HG03460 (cell line): ENCODE measurements at regions not wholly inside any gene's neighbourhood (a gene's known extent, or its start where the extent isn't known, plus 50 kb on each side); places are given as distances from the start of the nearest gene placed in this dataset.

Source experiments
- ATAC-seq: cut with Tn5 transposase; IDR thresholded peaks from one replicate; pipeline ENCODE4 v1.9.1; 2021; ENCODE audit not compliant: unreplicated experiment

- ATAC-seq: no peak
Measured at GRCh38 chr1:213371847-213372619, 321.0 kb downstream of the RPS6KC1 start.

- ATAC-seq: peak; percentile 84
Measured at GRCh38 chr1:213374369-213374768, 323.3 kb downstream of the RPS6KC1 start.

- no peak for ATAC-seq
Measured at GRCh38 chr1:213375002-213375401, 324.0 kb downstream of the RPS6KC1 start.

- no peak for ATAC-seq
Measured at GRCh38 chr1:213376862-213377372, 325.9 kb downstream of the RPS6KC1 start.

DNA sequence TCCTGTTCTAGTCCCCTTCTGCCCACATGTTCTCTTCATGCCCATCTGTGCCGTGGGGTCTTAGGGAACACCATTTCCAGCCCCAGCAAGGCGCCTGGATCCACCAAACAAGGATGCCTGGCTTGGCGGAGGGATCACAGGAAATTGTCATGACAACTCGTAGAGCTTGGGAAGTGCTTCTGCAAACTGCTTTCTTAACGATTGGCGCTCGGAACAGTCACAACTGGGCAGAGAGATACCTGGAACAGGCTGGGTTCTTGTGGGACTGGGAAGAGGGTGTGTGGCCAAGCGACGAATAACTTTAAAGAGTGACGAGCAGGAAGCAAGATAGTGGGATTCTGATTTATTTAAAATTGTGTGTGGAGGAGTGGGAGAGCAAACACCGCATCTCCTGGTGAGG, 329.8 kb downstream of the RPS6KC1 start:
- no peak for ATAC-seq

DNA sequence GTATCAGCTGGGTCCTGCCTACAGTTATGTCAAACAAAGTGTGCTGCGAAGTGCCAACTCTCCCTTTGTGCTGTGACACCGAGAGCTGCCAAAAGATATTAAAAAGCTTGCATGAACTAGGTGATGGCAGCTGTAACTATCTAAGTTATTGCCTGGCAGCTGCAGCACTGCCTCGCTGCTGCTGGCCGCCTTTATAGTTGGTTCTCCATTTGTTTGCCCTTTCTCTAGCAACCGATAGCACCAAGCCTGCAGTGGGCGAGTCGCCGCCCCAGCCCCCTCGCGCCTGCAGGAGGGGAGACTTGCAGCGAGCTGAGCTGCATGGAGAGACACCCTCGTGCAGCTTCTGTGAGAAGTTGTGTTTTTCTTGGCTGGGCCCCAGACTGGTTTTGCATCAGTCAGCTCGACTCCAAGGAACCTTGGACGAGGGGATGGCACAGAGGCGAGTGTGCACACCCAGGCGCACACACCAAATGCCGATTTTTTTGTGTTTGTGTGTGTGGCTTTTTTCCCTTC, 330.6 kb downstream of the RPS6KC1 start:
- ATAC-seq: no peak

DNA sequence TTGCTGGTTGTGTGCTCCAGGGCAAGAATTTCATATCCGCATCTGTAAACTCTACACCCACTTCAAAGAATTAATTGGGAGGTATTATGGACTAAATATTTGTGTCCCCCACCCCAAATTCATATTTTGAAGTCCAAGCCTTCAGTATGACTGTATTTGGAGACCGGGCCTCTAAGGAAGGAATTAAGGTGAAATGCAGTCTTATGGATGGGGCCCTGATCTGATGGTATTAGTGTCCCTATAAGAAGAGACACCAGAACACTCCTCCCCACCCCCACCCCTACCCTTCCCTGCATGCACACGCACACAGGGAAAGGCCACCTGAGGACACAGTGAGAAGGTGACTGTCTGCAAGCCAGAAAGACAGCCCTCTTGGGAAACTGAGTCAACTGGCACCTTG, 332.4 kb downstream of the RPS6KC1 start:
- ATAC-seq: no peak

DNA sequence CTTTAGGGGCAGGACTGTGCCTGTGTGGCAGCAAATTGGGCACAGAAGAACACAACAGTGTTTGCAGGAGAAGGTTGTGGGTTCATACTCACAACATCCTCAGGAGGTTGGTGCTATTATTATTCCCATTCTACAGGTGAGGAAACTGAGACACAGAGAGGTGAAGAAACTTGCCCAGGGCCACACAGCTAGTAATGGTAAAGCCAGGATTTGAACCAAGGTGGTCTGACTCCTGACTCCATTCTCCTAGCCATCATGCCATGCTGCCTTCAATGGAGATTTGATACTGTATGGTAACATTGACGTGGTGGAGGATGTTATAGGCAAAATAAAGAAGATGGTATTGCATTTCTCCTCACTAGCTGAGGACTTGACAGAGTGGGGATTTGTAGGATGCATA, 334.2 kb downstream of the RPS6KC1 start:
- no peak for ATAC-seq

DNA sequence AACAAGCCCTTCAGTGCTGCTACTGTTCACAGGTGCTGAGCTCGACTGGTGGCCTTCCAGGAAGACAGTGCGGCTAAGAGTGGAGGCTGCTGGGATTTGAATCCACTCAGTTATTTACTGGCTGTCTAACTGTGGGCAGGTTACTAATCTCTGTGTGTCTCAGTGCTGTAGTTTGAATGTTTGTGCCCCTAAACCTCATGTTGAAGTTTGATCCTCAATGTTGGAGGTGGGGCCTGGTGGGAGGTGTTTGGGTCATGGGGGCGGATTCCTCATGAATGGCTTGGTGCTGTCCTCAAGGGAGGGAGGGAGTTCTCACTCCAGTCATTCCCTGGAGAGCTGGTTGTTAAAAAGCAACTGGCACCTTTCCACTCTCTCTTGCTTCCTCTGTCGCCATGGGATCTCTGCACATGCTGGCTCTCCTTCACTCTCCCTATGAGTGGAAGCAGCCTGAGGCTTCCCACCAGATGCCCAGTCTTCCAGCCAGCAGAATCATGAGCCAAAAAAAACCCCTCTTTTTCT, 334.8 kb downstream of the RPS6KC1 start:
- no peak for ATAC-seq

DNA sequence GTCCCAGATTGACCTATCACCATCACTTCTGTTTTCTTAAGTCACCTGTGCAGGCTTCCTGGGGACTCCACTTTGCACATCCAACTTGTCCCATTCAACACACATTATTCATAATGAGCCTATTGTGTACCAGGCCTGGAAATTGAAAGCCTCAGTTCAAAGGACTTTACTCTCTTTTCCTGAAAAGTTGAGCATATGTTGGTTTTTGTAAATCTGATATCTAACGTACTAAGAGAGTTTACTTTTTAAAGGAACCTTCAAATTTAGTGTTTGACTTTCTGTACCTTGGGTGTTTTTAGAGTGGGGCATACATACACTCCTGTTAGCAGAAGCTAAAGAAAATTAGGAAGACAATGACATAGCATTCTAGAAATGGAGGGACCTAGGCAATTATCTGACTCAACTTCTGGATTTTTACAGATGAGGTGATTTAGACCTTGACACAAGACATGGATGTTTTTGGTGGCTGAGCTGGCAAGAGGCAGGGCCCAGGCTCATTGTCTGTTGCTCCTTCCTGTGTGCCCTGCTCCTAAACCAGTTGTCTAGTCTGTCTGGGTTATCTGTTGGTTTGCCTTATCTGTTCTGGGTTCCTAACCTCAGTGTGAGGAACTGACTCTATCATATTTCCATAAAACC, 336.5 kb downstream of the RPS6KC1 start:
- ATAC-seq: no peak

- no peak for ATAC-seq
Measured at GRCh38 chr1:213388199-213388598, 337.2 kb downstream of the RPS6KC1 start.

- no peak for ATAC-seq
Measured at GRCh38 chr1:213389061-213389581, 338.1 kb downstream of the RPS6KC1 start.

- no peak for ATAC-seq
Measured at GRCh38 chr1:213391445-213391844, 340.4 kb downstream of the RPS6KC1 start.

- ATAC-seq: no peak
Measured at GRCh38 chr1:213393860-213394259, 342.8 kb downstream of the RPS6KC1 start.

- no peak for ATAC-seq
Measured at GRCh38 chr1:213394837-213395236, 343.8 kb downstream of the RPS6KC1 start.

DNA sequence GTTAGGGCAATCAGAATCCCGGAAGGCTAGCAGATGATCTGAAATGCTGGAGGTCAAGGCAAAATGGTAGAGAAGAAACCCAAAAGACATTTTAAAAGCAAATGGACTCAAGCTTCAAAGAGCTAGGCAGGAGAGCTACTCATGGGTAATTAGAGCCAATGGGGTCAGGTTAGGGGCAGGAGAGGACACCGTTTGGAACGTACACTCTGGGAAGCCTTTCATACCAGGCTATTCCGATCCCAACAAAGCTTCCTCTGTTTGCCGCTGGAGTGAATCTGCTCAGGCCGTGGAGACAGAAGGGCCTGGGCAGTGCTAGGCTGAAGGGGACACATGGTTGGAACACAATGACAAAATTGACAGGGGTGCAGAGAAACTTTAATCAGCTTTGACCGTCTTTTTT, 346.6 kb downstream of the RPS6KC1 start:
- no peak for ATAC-seq

DNA sequence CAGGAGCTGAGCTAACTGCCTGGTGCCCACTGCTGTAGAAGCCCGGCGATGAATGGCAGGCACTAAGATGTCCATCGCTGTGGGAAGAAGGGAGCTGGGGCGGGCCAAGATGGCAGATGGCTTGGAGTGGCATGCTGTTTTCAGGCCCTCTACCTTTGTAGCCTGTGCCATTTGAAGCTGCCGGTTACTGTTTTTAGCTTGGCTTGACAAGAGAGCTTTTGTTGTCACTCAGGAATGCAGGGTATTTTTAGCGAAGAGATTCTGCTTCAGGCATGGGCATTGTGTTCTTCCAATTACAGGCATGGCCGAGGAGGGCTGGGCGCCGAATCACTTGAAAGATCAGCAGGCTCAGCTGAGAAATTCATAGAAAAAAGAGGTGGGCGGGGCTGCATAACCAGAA, 348.7 kb downstream of the RPS6KC1 start:
- no peak for ATAC-seq

GRCh38 chr1:213409208-213409631, 358.2 kb downstream of the RPS6KC1 start:
- ATAC-seq: no peak

DNA sequence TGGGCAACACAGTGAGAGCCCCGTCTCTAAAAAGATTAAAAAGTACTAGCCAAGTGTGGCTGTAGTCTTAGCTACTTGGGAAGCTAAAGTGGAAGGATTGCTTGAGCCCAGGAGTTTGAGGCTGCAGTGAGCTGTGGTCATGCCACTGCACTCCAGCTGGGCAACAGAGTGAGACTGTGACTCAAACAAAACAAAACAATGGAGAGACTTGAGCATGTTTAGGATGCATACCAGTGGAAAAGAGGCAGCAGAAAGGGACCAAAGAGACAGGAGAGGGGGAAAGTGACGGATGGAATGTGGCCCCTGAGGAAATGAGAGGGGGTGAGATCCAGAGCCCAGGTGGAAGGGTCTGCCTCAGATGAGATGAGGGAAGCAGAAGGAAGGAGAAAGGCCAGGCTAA, 358.9 kb downstream of the RPS6KC1 start:
- ATAC-seq: no peak

GRCh38 chr1:213414346-213414745, 363.3 kb downstream of the RPS6KC1 start:
- no peak for ATAC-seq

DNA sequence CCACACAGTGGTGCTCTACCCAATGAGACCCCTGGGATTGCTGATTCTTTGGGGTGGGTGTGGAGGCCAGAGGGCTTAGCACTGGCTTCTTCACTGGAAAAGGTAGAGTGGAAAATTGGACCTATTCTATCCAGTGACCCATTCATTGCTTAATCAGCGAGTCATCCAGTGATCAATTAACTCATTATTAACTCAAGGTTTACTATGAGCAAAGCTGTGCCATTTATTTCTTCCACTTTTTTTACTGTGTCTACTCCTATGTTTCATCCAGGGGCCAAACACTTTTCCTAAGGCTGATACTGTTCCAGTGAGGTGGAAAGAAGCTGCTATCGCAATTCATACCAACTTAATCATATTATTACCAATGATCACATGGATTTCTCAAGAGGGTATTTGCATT, 363.9 kb downstream of the RPS6KC1 start:
- ATAC-seq: no peak
